PFSK-1 (cell line): ENCODE measurements at regions not wholly inside any gene's neighbourhood (a gene's known extent, or its start where the extent isn't known, plus 50 kb on each side); places are given as distances from the start of the nearest gene placed in this dataset.

ENCODE experiments used
- FOXP2 ChIP-seq: optimal IDR thresholded peaks from 2 replicates; pipeline ENCODE3; 2011; ENCODE audit warnings: borderline replicate concordance, control low read depth, inconsistent platforms; ENCODE audit not compliant: insufficient read depth; ENCODE audit errors: extremely low read length, extremely low read depth
- POLR2AphosphoS5 ChIP-seq: IDR thresholded peaks from 2 replicates; pipeline ENCODE4 v1.6.1; 2012; ENCODE audit warnings: low read depth, mild to moderate bottlenecking, control low read depth, low read length, moderate library complexity
- SIN3A ChIP-seq: IDR thresholded peaks from 2 replicates; pipeline ENCODE4 v1.6.1; 2012; ENCODE audit warnings: mild to moderate bottlenecking, low read length, moderate library complexity, borderline replicate concordance; ENCODE audit not compliant: insufficient read depth
- TAF1 ChIP-seq: IDR thresholded peaks from 2 replicates; pipeline ENCODE4 v1.6.1; 2012; ENCODE audit warnings: low read length, control low read depth, borderline replicate concordance; ENCODE audit not compliant: insufficient read depth
- TF ChIP-seq, protein P1 (sequence below), 2 experiments: IDR thresholded peaks; 2 replicates each; pipeline versions ENCODE4 v1.6.1 to v1.8.0; 2011 to 2012; ENCODE audit warnings: low read depth in 2 of 2, low read length in 2 of 2, control low read depth in 1 of 2, inconsistent platforms in 1 of 2, mild to moderate bottlenecking in 1 of 2, moderate library complexity in 1 of 2; ENCODE audit not compliant: insufficient read depth in 1 of 2

GRCh38 chr10:83357004-83357403 lies 782.3 kb upstream of the GHITM start:
- TF ChIP-seq, protein P1, sequence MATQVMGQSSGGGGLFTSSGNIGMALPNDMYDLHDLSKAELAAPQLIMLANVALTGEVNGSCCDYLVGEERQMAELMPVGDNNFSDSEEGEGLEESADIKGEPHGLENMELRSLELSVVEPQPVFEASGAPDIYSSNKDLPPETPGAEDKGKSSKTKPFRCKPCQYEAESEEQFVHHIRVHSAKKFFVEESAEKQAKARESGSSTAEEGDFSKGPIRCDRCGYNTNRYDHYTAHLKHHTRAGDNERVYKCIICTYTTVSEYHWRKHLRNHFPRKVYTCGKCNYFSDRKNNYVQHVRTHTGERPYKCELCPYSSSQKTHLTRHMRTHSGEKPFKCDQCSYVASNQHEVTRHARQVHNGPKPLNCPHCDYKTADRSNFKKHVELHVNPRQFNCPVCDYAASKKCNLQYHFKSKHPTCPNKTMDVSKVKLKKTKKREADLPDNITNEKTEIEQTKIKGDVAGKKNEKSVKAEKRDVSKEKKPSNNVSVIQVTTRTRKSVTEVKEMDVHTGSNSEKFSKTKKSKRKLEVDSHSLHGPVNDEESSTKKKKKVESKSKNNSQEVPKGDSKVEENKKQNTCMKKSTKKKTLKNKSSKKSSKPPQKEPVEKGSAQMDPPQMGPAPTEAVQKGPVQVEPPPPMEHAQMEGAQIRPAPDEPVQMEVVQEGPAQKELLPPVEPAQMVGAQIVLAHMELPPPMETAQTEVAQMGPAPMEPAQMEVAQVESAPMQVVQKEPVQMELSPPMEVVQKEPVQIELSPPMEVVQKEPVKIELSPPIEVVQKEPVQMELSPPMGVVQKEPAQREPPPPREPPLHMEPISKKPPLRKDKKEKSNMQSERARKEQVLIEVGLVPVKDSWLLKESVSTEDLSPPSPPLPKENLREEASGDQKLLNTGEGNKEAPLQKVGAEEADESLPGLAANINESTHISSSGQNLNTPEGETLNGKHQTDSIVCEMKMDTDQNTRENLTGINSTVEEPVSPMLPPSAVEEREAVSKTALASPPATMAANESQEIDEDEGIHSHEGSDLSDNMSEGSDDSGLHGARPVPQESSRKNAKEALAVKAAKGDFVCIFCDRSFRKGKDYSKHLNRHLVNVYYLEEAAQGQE (IDR thresholded peaks at IDR 0.05; ENCODE audit: insufficient read depth in 1 of 2, low read depth in 2 of 2, low read length in 2 of 2), result no peak
- TF ChIP-seq POLR2AphosphoS5 (no peak), SIN3A (no peak), TAF1 (no peak), FOXP2 (no peak)

GRCh38 chr10:83357627-83358026 lies 781.7 kb upstream of the GHITM start:
- TF ChIP-seq SIN3A (no peak), TAF1 (no peak), POLR2AphosphoS5 (no peak)
- TF ChIP-seq, protein P1 (IDR thresholded peaks at IDR 0.05; ENCODE audit: insufficient read depth in 1 of 2, low read depth in 2 of 2, low read length in 2 of 2), result no peak

GRCh38 chr10:83367036-83367435 lies 772.3 kb upstream of the GHITM start:
- TF ChIP-seq FOXP2, result no peak
- no peak for TF ChIP-seq TAF1
- no peak for TF ChIP-seq POLR2AphosphoS5

DNA sequence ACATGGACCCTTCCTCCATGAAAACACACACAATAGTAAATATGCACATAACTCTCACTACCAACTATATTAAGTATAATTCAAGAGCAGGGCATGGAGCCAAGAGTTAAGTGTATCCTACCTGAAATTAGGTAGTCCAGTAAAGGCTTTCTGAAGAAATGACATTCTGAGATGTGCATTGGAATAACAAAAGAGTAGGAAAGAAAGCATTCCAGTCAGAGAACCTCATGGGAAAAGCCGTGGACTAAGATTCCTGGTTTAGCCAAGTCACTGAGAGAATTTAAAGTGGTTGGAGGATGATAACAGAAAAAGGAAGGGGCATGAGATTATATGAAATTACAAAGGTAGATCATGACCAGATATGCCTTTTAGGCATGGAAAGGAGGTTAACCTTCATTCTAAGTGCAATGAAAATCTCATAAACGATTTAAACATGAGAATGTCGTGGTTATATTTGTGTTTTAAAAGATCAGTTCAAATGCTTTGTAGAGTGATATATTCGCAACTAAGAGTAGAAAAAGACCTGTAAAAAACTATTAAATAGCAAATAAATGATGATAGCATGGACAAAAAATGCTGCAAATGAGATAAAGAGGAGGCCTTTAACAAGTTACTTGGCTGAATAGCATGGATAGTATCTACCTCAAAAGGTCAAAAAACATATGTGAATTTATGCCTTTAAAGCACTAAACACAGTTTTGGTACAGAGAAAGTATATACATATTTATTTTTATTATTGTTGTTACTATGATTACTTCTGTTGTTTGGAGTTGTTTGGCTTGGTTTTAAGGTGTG lies 767.4 kb upstream of the GHITM start:
- TF ChIP-seq TAF1, result no peak

DNA sequence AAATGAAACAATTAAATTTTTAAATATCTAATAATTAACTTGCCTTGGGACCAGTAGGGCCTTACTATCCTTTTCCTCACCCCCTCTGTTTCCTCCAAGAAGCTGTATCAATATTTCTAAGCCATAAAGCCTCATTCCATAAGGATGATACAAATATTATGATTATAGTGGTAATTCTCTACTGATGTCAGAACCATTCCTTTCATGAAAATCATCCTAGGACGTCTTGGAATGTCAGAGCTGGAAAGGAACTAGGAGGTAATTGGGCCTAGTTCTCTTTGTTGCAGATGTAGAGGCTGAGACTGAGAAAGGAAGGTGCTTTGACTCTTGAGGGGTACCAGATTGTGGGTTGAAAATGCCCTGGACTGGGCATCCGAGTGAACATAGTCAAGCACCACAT lies 766.7 kb upstream of the GHITM start:
- no peak for TF ChIP-seq POLR2AphosphoS5
- no peak for TF ChIP-seq FOXP2
- TF ChIP-seq, protein P1 (IDR thresholded peaks at IDR 0.05; ENCODE audit: insufficient read depth in 1 of 2, low read depth in 2 of 2, low read length in 2 of 2), result no peak
- no peak for TF ChIP-seq TAF1
- TF ChIP-seq SIN3A, result no peak

- no peak for TF ChIP-seq FOXP2
- TF ChIP-seq SIN3A, result no peak
- TF ChIP-seq, protein P1 (IDR thresholded peaks at IDR 0.05; ENCODE audit: insufficient read depth in 1 of 2, low read depth in 2 of 2, low read length in 2 of 2), result no peak
- TF ChIP-seq POLR2AphosphoS5, result no peak
- TF ChIP-seq TAF1, result no peak
These were observed 765.6 kb upstream of the GHITM start for GRCh38 chr10:83373671-83374070.
